Ectodermal cell (in vitro differentiated cells): ENCODE measurements at regions not wholly inside any gene's neighbourhood (a gene's known extent, or its start where the extent isn't known, plus 50 kb on each side); places are given as distances from the start of the nearest gene placed in this dataset.

Source experiments
- H3K27ac ChIP-seq: 2 replicates; pipeline ENCODE4 v1.7.0; 2013; ENCODE audit warnings: mild to moderate bottlenecking, low read depth, low read length; ENCODE audit not compliant: insufficient read depth, poor library complexity, severe bottlenecking
- H3K27me3 ChIP-seq: 2 replicates; pipeline ENCODE4 v1.7.0; 2013; ENCODE audit warnings: mild to moderate bottlenecking, low read length; ENCODE audit not compliant: insufficient read depth, control insufficient read depth, poor library complexity, severe bottlenecking
- H3K36me3 ChIP-seq: one replicate; pipeline ENCODE4 v1.7.0; 2013; ENCODE audit warnings: low read length; ENCODE audit not compliant: control insufficient read depth, insufficient read depth
- H3K4me1 ChIP-seq: one replicate; pipeline ENCODE4 v1.7.0; 2013; ENCODE audit warnings: low read length; ENCODE audit not compliant: control insufficient read depth, insufficient read depth
- H3K4me3 ChIP-seq: 2 replicates; pipeline ENCODE4 v1.7.0; 2013; ENCODE audit warnings: low read depth, low read length, control low read depth; ENCODE audit not compliant: insufficient read depth
- H3K9me3 ChIP-seq: 2 replicates; pipeline ENCODE4 v1.7.0; 2013; ENCODE audit warnings: mild to moderate bottlenecking, low read length, moderate library complexity; ENCODE audit not compliant: control insufficient read depth
- WGBS, 2 experiments: methylation state at CpG; one replicate each; pipeline ENCODE4 v1.1.7; 2013; ENCODE audit warnings: missing lambda C conversion rate in 2 of 2; 5-methylcytosine and 5-hydroxymethylcytosine counted together

DNA sequence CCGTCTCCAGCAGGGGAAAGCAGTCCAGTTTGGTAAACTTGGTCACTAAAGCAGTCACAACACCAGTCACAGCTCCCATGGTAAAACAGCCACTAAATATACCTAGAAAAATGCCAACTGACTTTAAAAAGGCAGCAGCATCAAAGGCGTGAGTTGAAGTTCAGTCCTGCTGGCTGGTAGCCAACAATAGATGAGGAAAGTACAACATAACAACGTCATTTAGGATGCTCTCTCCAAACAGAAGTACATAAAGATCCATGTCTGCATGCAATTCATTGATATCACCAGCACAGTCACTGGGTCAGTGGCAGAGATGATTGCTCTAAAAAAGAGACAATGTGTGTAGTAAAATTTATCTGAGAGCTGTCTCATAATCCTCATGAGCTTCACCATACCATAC is 59.3 kb upstream of the TMPO start:
- Histone ChIP-seq H3K27ac (no peak overlapping the region), H3K27me3 (no peaks in the 10 kb centered on the region), H3K4me3 (no peak overlapping the region), H3K9me3 (no peaks in the 10 kb centered on the region), H3K36me3 (no peaks in the 10 kb centered on the region), H3K4me1 (no peaks in the 10 kb centered on the region)
- WGBS, 2 experiments: 88 to 93% methylated on average over 3 of the region's 3 CpGs

DNA sequence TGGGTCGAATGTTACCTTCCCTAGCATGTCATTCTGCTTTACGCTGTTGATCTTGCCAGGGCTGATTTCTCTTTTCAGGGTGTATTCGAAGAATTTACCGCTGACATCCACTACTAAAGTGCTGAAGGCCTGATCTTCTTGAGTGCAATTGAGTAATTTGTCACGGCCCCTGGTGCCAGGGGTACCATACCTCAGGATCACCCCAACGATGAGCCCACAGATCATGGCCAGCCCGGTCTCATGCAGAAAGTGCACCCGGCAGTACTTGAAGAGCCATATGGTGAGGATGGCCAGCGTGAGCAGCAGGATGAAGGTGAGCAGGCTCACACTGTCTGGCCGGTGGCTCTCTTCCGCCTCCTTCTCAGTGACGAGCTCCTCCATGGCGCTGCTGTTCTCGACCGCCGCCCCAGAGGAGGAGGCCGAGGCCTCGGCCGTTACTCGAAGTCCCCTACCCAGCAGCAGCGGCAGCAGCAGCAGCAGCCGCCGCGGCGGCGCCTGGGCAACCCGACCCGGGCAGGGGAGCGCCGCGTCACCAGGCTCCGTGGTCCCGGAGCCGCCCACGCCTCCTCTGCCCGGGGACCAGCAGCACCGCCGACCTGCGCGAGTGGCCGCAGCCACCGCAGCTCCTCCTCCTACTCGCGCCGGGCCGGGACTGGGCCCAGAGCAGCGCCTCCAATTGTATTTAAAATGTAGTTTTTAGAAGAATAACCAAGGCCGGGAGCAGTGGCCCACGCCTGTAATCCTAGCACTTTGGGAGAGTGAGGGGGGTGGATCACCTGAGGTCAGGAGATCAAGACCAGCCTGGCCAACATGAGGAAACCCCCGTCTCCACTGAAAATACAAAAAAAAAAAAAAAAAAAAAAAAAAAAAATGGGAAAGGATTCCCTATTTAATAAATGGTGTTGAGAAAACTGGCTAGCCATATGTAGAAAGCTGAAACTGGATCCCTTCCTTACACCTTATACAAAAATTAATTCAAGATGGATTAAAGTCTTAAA is 58.5 kb upstream of the TMPO start:
- Histone ChIP-seq H3K27ac (no peak overlapping the region), H3K4me3 (peak overlapping the region; percentile 34), H3K4me1 (no peaks in the 10 kb centered on the region), H3K36me3 (no peaks in the 10 kb centered on the region), H3K9me3 (no peaks in the 10 kb centered on the region), H3K27me3 (no peaks in the 10 kb centered on the region)
- WGBS, 2 experiments: 19 to 22% methylated on average over 49 of the region's 50 CpGs

DNA sequence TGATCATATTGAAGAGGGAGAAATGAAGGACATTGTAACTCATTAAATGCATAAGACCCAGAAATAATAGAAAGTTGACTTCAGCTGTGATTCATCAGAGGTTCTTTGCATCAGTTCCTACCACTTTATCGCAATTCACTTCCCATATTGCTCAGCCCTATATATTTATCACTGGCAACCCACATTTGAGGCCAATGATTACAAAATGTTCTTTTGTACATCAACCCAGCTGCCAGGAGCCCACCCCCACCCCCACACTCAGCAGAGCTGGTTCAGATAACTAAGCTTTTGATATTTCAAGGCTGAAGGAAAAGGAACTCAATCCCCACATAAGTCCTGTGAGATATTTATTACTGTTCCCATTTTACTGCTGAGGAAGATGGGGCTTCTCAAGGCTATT is 51.2 kb upstream of the TMPO start:
- H3K4me3 ChIP-seq: no peak overlapping the region
- 98 to 100% methylated on average over 1 of the region's 1 CpG for WGBS, 2 experiments
- no peaks in the 10 kb centered on the region for H3K36me3 ChIP-seq
- H3K27ac ChIP-seq: no peak overlapping the region
- H3K27me3 ChIP-seq: no peaks in the 10 kb centered on the region
- H3K4me1 ChIP-seq: no peaks in the 10 kb centered on the region
- H3K9me3 ChIP-seq: no peaks in the 10 kb centered on the region

GRCh38 chr12:98465505-98465904 is 49.9 kb upstream of the TMPO start:
- Histone ChIP-seq H3K9me3 (no peaks in the 10 kb centered on the region), H3K27me3 (no peaks in the 10 kb centered on the region), H3K27ac (no peak overlapping the region), H3K36me3 (no peaks in the 10 kb centered on the region), H3K4me3 (no peak overlapping the region), H3K4me1 (no peaks in the 10 kb centered on the region)
- 100% methylated on average over 1 of the region's 1 CpG; no CpG with 5 or more reads in 1 of the 2 experiments for WGBS, 2 experiments
